Body of pancreas (tissue), 4 donors: ENCODE measurements at regions not wholly inside any gene's neighbourhood (a gene's known extent, or its start where the extent isn't known, plus 50 kb on each side); places are given as distances from the start of the nearest gene placed in this dataset.

ENCODE experiments used
- ATAC-seq: fragments of 150-250 bp; one replicate; pipeline ENCODE4 v1.9.1; 2016
- DNase-seq, 4 donors: peaks; one replicate each; pipeline ENCODE4 v3.0.0-alpha.2; 2019
- H3K27ac ChIP-seq, 4 donors: fragments of 200-600 bp; sonication (generic); 1 replicate in 3 of 4; 2 replicates in 1 of 4; pipeline versions ENCODE4 v1.5.1 to v1.6.1; 2016 to 2019; ENCODE audit warnings: mild to moderate bottlenecking in 1 of 4, mixed read lengths in 1 of 4, moderate library complexity in 1 of 4
- H3K27me3 ChIP-seq, 2 donors: fragments of 200-600 bp; sonication (generic); one replicate each; pipeline ENCODE4 v1.6.0; 2016; ENCODE audit warnings: mild to moderate bottlenecking in 1 of 2
- H3K36me3 ChIP-seq, 2 donors: fragments of 200-600 bp; sonication (generic); replicated peaks in 1 of 2; 2 replicates each; pipeline ENCODE4 v1.5.1; 2016; ENCODE audit warnings: low read depth in 2 of 2; ENCODE audit not compliant: insufficient read depth in 1 of 2
- H3K4me1 ChIP-seq: fragments of 200-600 bp; sonication (generic); one replicate; pipeline ENCODE4 v1.6.0; 2016
- H3K4me3 ChIP-seq, 2 donors: fragments of 200-600 bp; sonication (generic); 1 replicate in 1 of 2; 2 replicates in 1 of 2; pipeline ENCODE4 v1.5.1; 2016 to 2019
- H3K9me3 ChIP-seq, 3 donors: fragments of 200-600 bp; sonication (generic); 1 replicate in 2 of 3; 2 replicates in 1 of 3; pipeline ENCODE4 v1.5.1; 2016
- POLR2A ChIP-seq, 3 donors: fragments of 450-650 bp; IDR thresholded peaks; one replicate each; pipeline ENCODE4 v1.6.1; 2016; ENCODE audit warnings: antibody characterized with exemption in 3 of 3, mild to moderate bottlenecking in 2 of 3
- WGBS, 2 donors: methylation state at CpG; one replicate each; pipeline ENCODE4 v1.1.5; 2017; 5-methylcytosine and 5-hydroxymethylcytosine counted together
- intact Hi-C: fragments of 100-400 bp; cut with DNase I; formaldehyde crosslinking; loops from one replicate; pipeline ENCODE4 v1.15.1; 2023
- TF ChIP-seq, protein P1 (sequence below), 7 experiments: fragments of 450-650 bp in 4 of 7; fragments of 200-600 bp in 3 of 7; sonication (generic) in 3 of 7; IDR thresholded peaks; one replicate each; pipeline ENCODE4 v1.5.1; 2016 to 2019; ENCODE audit warnings: antibody characterized with exemption in 7 of 7

DNA sequence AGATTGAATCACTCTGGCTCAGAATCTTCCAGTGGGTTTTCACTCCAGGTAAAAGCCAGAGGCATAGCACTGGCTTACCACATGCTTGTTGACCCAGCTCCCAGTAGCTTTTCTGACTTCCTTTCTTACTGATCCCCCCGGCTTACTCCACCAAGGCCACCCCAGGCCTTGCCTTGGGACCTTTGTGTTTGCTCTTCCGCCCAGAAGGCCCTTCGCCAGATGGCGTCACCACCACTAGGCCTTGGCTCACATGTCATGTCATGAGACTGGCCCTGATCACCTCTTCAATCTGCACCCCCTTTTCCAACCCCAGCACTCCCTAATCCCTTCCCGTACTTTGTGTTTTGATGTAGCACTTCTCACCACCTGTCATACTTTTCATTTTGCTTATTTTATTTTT, 98.5 kb upstream of the UMPS start:
- 47 to 59% methylated on average over 5 of the region's 5 CpGs for WGBS, 2 donors
- TF ChIP-seq, protein P1, sequence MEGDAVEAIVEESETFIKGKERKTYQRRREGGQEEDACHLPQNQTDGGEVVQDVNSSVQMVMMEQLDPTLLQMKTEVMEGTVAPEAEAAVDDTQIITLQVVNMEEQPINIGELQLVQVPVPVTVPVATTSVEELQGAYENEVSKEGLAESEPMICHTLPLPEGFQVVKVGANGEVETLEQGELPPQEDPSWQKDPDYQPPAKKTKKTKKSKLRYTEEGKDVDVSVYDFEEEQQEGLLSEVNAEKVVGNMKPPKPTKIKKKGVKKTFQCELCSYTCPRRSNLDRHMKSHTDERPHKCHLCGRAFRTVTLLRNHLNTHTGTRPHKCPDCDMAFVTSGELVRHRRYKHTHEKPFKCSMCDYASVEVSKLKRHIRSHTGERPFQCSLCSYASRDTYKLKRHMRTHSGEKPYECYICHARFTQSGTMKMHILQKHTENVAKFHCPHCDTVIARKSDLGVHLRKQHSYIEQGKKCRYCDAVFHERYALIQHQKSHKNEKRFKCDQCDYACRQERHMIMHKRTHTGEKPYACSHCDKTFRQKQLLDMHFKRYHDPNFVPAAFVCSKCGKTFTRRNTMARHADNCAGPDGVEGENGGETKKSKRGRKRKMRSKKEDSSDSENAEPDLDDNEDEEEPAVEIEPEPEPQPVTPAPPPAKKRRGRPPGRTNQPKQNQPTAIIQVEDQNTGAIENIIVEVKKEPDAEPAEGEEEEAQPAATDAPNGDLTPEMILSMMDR (IDR thresholded peaks at IDR 0.05), result no peak
- no peak for TF ChIP-seq POLR2A (IDR thresholded peaks at IDR 0.05)
- Histone ChIP-seq H3K27ac (peak overlapping the region; percentile 47 to 60 (median 52)), H3K9me3 (no peaks in the 10 kb centered on the region), H3K27me3 (no peaks in the 10 kb centered on the region), H3K4me1 (peaks cover 69% of the 10 kb centered on the region), H3K4me3 (no peak overlapping the region), H3K36me3 (no peaks in the 10 kb centered on the region)
- intact Hi-C loops, result loop anchor here (10.0 kb wide), 1 partner anchor 47 kb away; no protein-coding TSS in a partner anchor
- ATAC-seq, result peak; percentile 69
- DNase-seq, result peak; percentile 60 to 86 (median 80)

- peaks cover 69% of the 10 kb centered on the region for H3K4me1 ChIP-seq
- no peaks in the 10 kb centered on the region for H3K27me3 ChIP-seq
- no peak overlapping the region for H3K4me3 ChIP-seq
- no peaks in the 10 kb centered on the region for H3K36me3 ChIP-seq
- 96 to 99% methylated on average over 7 of the region's 7 CpGs for WGBS, 2 donors
- peak overlapping the region in 2 of 4 donors; percentile 49 to 60 for H3K27ac ChIP-seq
- intact Hi-C loops, result loop anchor here (10.0 kb wide), 1 partner anchor 48 kb away; no protein-coding TSS in a partner anchor
- ATAC-seq (no peak), DNase-seq (no peak)
- TF ChIP-seq POLR2A (IDR thresholded peaks at IDR 0.05), result no peak
- TF ChIP-seq, protein P1 (IDR thresholded peaks at IDR 0.05), result no peak
- no peaks in the 10 kb centered on the region for H3K9me3 ChIP-seq
These were observed 97.6 kb upstream of the UMPS start for GRCh38 chr3:124632566-124633140.

DNA sequence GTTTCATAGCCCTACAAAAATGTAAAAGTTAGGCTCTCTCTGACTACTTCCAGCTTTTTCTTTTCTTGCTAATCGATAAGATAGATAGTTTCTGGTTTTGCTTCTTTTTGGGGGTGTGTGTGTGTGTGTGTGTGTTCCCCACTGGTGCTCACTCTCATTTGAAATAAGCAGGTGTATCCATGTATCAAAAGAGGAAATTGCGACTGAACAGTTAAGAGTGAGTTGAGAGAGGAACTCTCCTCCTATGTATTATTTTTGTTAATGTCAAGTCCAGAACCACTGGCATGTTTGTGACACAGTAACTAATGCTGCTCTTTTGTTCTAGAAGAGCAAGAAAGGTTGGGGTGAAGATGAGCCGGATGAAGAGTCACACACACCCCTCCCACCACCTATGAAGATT, 96.7 kb upstream of the UMPS start:
- WGBS, 2 donors, result 74 to 88% methylated on average over 3 of the region's 3 CpGs
- Histone ChIP-seq H3K36me3 (no peaks in the 10 kb centered on the region), H3K27ac (no peak overlapping the region), H3K4me1 (peaks cover 66% of the 10 kb centered on the region), H3K9me3 (no peaks in the 10 kb centered on the region), H3K4me3 (no peak overlapping the region), H3K27me3 (no peaks in the 10 kb centered on the region)
- no peak for DNase-seq
- no peak for ATAC-seq
- TF ChIP-seq, protein P1 (IDR thresholded peaks at IDR 0.05), result no peak
- no peak for TF ChIP-seq POLR2A (IDR thresholded peaks at IDR 0.05)
- intact Hi-C loops, result loop anchor here (10.0 kb wide), 1 partner anchor 49 kb away; no protein-coding TSS in a partner anchor

GRCh38 chr3:124634210-124635168, 95.8 kb upstream of the UMPS start:
- intact Hi-C loops, result loop anchor here (10.0 kb wide), 1 partner anchor 50 kb away; no protein-coding TSS in a partner anchor
- TF ChIP-seq POLR2A (IDR thresholded peaks at IDR 0.05), result no peak
- TF ChIP-seq, protein P1 (IDR thresholded peaks at IDR 0.05), result no peak
- Histone ChIP-seq H3K9me3 (no peaks in the 10 kb centered on the region), H3K27ac (peak overlapping the region; percentile 47 to 77 (median 68)), H3K4me3 (no peak overlapping the region), H3K27me3 (no peaks in the 10 kb centered on the region), H3K4me1 (peaks cover 57% of the 10 kb centered on the region), H3K36me3 (no peaks in the 10 kb centered on the region)
- DNase-seq (no peak), ATAC-seq (peak; percentile 5)
- WGBS, 2 donors, result 83 to 88% methylated on average over 15 of the region's 15 CpGs
